ENCODE measurements at regions not wholly inside any gene's neighbourhood (a gene's known extent, or its start where the extent isn't known, plus 50 kb on each side); places are given as distances from the start of the nearest gene placed in this dataset.

DNA sequence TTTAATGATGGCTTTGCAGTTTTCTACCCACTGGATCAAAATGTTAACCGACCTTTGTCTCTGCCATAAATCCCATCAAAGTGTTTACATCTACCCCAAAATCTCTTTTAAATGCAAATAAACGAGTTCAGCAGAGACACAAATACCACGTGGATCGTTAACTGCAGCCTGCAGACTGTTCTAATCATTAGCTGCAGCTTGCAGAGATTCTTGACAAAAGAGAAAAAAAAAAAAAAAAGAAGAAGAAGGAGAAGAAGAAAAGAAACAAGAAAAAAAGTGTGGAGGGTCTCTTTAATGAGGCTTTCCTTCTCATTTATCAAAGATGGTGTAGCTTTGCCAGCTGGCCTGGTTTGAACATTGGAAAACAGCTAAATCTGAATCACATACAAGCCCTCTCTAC, 275.7 kb downstream of the NEDD1 start:
- Mint-ChIP-seq H3K4me1 (ENCODE audit: low read depth, unreplicated experiment) (peaks cover 10% of the 10 kb centered on the region), H3K36me3 (ENCODE audit: low read depth, unreplicated experiment) (no peaks in the 10 kb centered on the region), H3K9me3 (ENCODE audit: unreplicated experiment) (peaks cover 9% of the 10 kb centered on the region), H3K27ac (ENCODE audit: unreplicated experiment) (no peak overlapping the region), H3K27me3 (ENCODE audit: low read depth, unreplicated experiment) (no peaks in the 10 kb centered on the region), H3K4me3 (ENCODE audit: unreplicated experiment) (no peak overlapping the region)
- Histone ChIP-seq H3K4me3 (ENCODE audit: insufficient read depth, low read depth, low read length) (no peak overlapping the region), H3K4me1 (ENCODE audit: insufficient read depth, low read length) (peaks cover 7% of the 10 kb centered on the region), H3K9ac (ENCODE audit: low read length) (no peak overlapping the region), H3K4me2 (ENCODE audit: low read length) (no peak overlapping the region), H3K9me3 (ENCODE audit: insufficient read depth, low read depth, low read length) (peaks cover 2% of the 10 kb centered on the region), H3K36me3 (ENCODE audit: insufficient read depth, low read length) (no peaks in the 10 kb centered on the region), H3K79me2 (ENCODE audit: insufficient read depth, low read length) (no peaks in the 10 kb centered on the region), H2AFZ (ENCODE audit: low read depth, low read length) (no peak overlapping the region), H3K27me3 (ENCODE audit: insufficient read depth, low read length) (no peaks in the 10 kb centered on the region), H3K27ac (ENCODE audit: low read depth, low read length) (no peak overlapping the region), H4K20me1 (ENCODE audit: insufficient read depth, low read length) (no peaks in the 10 kb centered on the region)
- no peak for DNase-seq (ENCODE audit: low read depth)
- FAIRE-seq = no peak
- no peak for TF ChIP-seq EZH2 (IDR thresholded peaks at IDR 0.05; ENCODE audit: insufficient read depth, low read length)

DNA sequence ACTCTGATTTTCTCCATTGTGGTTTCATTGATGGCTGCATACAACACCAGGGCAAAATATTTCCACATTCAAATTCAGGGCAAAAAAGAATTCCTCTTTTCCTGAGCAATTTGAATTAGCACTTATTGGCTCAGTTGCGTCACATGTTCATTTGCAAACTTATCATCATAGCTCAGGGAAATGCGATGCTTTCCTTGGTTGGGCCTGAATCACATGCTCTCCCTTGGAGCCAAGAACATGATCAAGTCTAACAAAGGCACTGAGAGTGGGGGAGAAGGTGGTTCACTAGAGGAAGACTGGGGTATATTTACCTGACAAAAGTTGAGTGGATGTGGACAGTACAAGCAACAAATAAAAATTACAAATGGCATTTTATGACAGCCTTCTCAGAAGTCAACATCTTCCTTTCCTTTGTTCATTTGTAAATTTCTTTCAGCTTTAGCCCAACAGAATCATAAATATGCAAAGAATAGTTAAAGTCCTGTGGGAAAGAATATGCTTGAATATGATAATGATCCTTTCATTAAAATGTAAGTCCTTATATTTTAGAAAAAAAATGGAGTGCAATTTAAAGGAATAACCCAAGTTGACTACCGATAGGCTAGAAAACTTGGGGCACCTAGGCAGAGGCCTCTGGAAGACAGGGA, 277.2 kb downstream of the NEDD1 start:
- Histone ChIP-seq H4K20me1 (ENCODE audit: insufficient read depth, low read length) (no peaks in the 10 kb centered on the region), H3K79me2 (ENCODE audit: insufficient read depth, low read length) (no peaks in the 10 kb centered on the region), H3K9ac (ENCODE audit: low read length) (no peak overlapping the region), H3K4me1 (ENCODE audit: insufficient read depth, low read length) (peaks cover 7% of the 10 kb centered on the region), H3K27me3 (ENCODE audit: insufficient read depth, low read length) (no peaks in the 10 kb centered on the region), H3K27ac (ENCODE audit: low read depth, low read length) (no peak overlapping the region), H3K36me3 (ENCODE audit: insufficient read depth, low read length) (no peaks in the 10 kb centered on the region), H2AFZ (ENCODE audit: low read depth, low read length) (no peak overlapping the region), H3K9me3 (ENCODE audit: insufficient read depth, low read depth, low read length) (no peaks in the 10 kb centered on the region), H3K4me2 (ENCODE audit: low read length) (no peak overlapping the region), H3K4me3 (ENCODE audit: insufficient read depth, low read depth, low read length) (no peak overlapping the region)
- DNase-seq (ENCODE audit: low read depth) = no peak
- Mint-ChIP-seq H3K27me3 (ENCODE audit: low read depth, unreplicated experiment) (no peaks in the 10 kb centered on the region), H3K9me3 (ENCODE audit: unreplicated experiment) (peaks cover 9% of the 10 kb centered on the region), H3K27ac (ENCODE audit: unreplicated experiment) (no peak overlapping the region), H3K4me1 (ENCODE audit: low read depth, unreplicated experiment) (peaks cover 10% of the 10 kb centered on the region), H3K36me3 (ENCODE audit: low read depth, unreplicated experiment) (no peaks in the 10 kb centered on the region), H3K4me3 (ENCODE audit: unreplicated experiment) (no peak overlapping the region)
- no peak for FAIRE-seq
- TF ChIP-seq EZH2 (IDR thresholded peaks at IDR 0.05; ENCODE audit: insufficient read depth, low read length) = no peak
- TF ChIP-seq, protein P1, sequence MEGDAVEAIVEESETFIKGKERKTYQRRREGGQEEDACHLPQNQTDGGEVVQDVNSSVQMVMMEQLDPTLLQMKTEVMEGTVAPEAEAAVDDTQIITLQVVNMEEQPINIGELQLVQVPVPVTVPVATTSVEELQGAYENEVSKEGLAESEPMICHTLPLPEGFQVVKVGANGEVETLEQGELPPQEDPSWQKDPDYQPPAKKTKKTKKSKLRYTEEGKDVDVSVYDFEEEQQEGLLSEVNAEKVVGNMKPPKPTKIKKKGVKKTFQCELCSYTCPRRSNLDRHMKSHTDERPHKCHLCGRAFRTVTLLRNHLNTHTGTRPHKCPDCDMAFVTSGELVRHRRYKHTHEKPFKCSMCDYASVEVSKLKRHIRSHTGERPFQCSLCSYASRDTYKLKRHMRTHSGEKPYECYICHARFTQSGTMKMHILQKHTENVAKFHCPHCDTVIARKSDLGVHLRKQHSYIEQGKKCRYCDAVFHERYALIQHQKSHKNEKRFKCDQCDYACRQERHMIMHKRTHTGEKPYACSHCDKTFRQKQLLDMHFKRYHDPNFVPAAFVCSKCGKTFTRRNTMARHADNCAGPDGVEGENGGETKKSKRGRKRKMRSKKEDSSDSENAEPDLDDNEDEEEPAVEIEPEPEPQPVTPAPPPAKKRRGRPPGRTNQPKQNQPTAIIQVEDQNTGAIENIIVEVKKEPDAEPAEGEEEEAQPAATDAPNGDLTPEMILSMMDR (IDR thresholded peaks at IDR 0.05; ENCODE audit: insufficient read depth, low read depth, low read length) = no peak

DNA sequence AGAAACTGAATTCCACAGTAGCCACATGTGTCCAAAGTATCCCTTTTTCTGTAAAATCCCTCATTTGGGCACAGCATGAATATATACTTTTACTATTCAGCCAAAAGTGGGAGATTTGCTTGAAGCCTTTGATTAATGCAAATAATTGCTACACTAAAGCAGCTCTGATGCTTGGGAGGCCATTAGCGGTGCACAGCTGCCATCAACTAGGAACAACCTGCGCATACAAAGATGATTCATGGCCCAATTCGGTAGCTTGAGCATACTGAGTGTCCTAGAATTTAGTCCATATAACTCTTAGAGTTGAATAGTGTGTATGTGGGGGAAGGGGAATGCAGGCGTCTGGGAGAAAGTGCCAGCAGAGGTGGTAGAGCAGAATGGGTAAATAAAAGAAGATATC, 277.0 kb upstream of the RMST start:
- TF ChIP-seq, protein P1 (IDR thresholded peaks at IDR 0.05; ENCODE audit: insufficient read depth, low read depth, low read length) = no peak
- TF ChIP-seq EZH2 (IDR thresholded peaks at IDR 0.05; ENCODE audit: insufficient read depth, low read length) = no peak
- Histone ChIP-seq H3K36me3 (ENCODE audit: insufficient read depth, low read length) (no peaks in the 10 kb centered on the region), H3K9me3 (ENCODE audit: insufficient read depth, low read depth, low read length) (no peaks in the 10 kb centered on the region), H3K27me3 (ENCODE audit: insufficient read depth, low read length) (no peaks in the 10 kb centered on the region), H3K4me2 (ENCODE audit: low read length) (no peak overlapping the region), H3K4me1 (ENCODE audit: insufficient read depth, low read length) (peaks cover 7% of the 10 kb centered on the region), H3K9ac (ENCODE audit: low read length) (no peak overlapping the region), H3K27ac (ENCODE audit: low read depth, low read length) (no peak overlapping the region), H3K4me3 (ENCODE audit: insufficient read depth, low read depth, low read length) (no peak overlapping the region), H2AFZ (ENCODE audit: low read depth, low read length) (no peak overlapping the region), H3K79me2 (ENCODE audit: insufficient read depth, low read length) (no peaks in the 10 kb centered on the region), H4K20me1 (ENCODE audit: insufficient read depth, low read length) (no peaks in the 10 kb centered on the region)
- H3K4me3 Mint-ChIP-seq (ENCODE audit: unreplicated experiment) = peak overlapping the region; percentile 31
- no peaks in the 10 kb centered on the region for H3K36me3 Mint-ChIP-seq (ENCODE audit: low read depth, unreplicated experiment)
- no peak overlapping the region for H3K27ac Mint-ChIP-seq (ENCODE audit: unreplicated experiment)
- H3K27me3 Mint-ChIP-seq (ENCODE audit: low read depth, unreplicated experiment) = no peaks in the 10 kb centered on the region
- no peak for DNase-seq (ENCODE audit: low read depth)
- H3K4me1 Mint-ChIP-seq (ENCODE audit: low read depth, unreplicated experiment) = peaks cover 15% of the 10 kb centered on the region
- H3K9me3 Mint-ChIP-seq (ENCODE audit: unreplicated experiment) = peaks cover 11% of the 10 kb centered on the region
- FAIRE-seq = no peak
